Kidney (tissue), 13 donors: ENCODE measurements at regions not wholly inside any gene's neighbourhood (a gene's known extent, or its start where the extent isn't known, plus 50 kb on each side); places are given as distances from the start of the nearest gene placed in this dataset.

ENCODE experiments used
- DNase-seq, 5 donors: peaks; one replicate each; pipeline ENCODE4 v3.0.0-alpha.2; 2013 to 2020
- FAIRE-seq: peaks from 2 replicates; lab custom pipeline; 2012; peaks lifted over from hg19 to GRCh38; lab: Jason Lieb, UNC
- H3K27ac ChIP-seq, 2 donors: one replicate each; pipeline ENCODE4 v1.7.0; 2013; ENCODE audit warnings: low read depth in 2 of 2, low read length in 2 of 2, inconsistent platforms in 1 of 2
- H3K27me3 ChIP-seq: one replicate; pipeline ENCODE4 v1.7.1; 2013; ENCODE audit warnings: low read length, inconsistent platforms; ENCODE audit not compliant: control insufficient read depth, insufficient read depth
- H3K36me3 ChIP-seq, 3 donors: one replicate each; pipeline versions ENCODE4 v1.7.0 to v1.7.1; 2013; ENCODE audit warnings: low read length in 3 of 3, control low read depth in 1 of 3, inconsistent platforms in 1 of 3; ENCODE audit not compliant: insufficient read depth in 3 of 3, control insufficient read depth in 2 of 3
- H3K4me1 ChIP-seq, 3 donors: one replicate each; pipeline versions ENCODE4 v1.7.0 to v1.7.1; 2013; ENCODE audit warnings: low read length in 3 of 3, inconsistent platforms in 1 of 3, low read depth in 1 of 3; ENCODE audit not compliant: control insufficient read depth in 2 of 3, insufficient read depth in 2 of 3
- H3K4me3 ChIP-seq, 3 donors: one replicate each; pipeline versions ENCODE4 v1.7.0 to v1.8.1; 2013; ENCODE audit warnings: low read length in 3 of 3, control low read depth in 1 of 3, inconsistent platforms in 1 of 3
- H3K9ac ChIP-seq, 3 donors: one replicate each; pipeline versions ENCODE4 v1.7.0 to v1.7.1; 2013; ENCODE audit warnings: low read length in 3 of 3, control low read depth in 1 of 3, inconsistent platforms in 1 of 3
- H3K9me3 ChIP-seq, 3 donors: one replicate each; pipeline versions ENCODE4 v1.7.0 to v1.7.1; 2013; ENCODE audit warnings: low read length in 3 of 3, control low read depth in 1 of 3, inconsistent platforms in 1 of 3; ENCODE audit not compliant: control insufficient read depth in 2 of 3, insufficient read depth in 1 of 3
- CTCF ChIP-seq: IDR thresholded peaks from 3 replicates; pipeline ENCODE4 v1.5.1; 2012; ENCODE audit warnings: mild to moderate bottlenecking, moderate library complexity, borderline replicate concordance; ENCODE audit not compliant: insufficient read depth; ENCODE audit errors: extremely low read depth
- intact Hi-C: fragments of 100-400 bp; cut with DNase I; formaldehyde crosslinking; loops from one replicate; pipeline ENCODE4 v1.11.1; 2022
- donor health status: control.
- donor health status: control.
- donor health status: control.
- donor health status: control.
- donor health status: control.
- donor health status: DM: yes; HTN: yes; CAD: no.
- donor health status: Normal renal cell carcinoma (clear cell type).

GRCh38 chr10:60718886-60719285 is 59.4 kb upstream of the CDK1 start:
- Histone ChIP-seq H3K27me3 (no peaks in the 10 kb centered on the region), H3K9ac (no peak overlapping the region), H3K36me3 (no peaks in the 10 kb centered on the region), H3K9me3 (no peaks in the 10 kb centered on the region), H3K27ac (no peak overlapping the region), H3K4me3 (no peak overlapping the region), H3K4me1 (no peaks in the 10 kb centered on the region)
- DNase-seq, result no peak
- TF ChIP-seq CTCF, result no peak
- intact Hi-C loops, result no loop called here
- no peak for FAIRE-seq

- intact Hi-C loops, result no loop called here
- Histone ChIP-seq H3K4me3 (no peak overlapping the region), H3K9ac (no peak overlapping the region), H3K4me1 (no peaks in the 10 kb centered on the region), H3K27me3 (no peaks in the 10 kb centered on the region), H3K27ac (no peak overlapping the region), H3K36me3 (no peaks in the 10 kb centered on the region), H3K9me3 (no peaks in the 10 kb centered on the region)
- no peak for FAIRE-seq
- DNase-seq, result no peak
- TF ChIP-seq CTCF, result no peak
Observed at GRCh38 chr10:60717852-60718251, 60.4 kb upstream of the CDK1 start.

- no peaks in the 10 kb centered on the region for H3K4me1 ChIP-seq
- no peak overlapping the region for H3K9ac ChIP-seq
- intact Hi-C loops, result no loop called here
- TF ChIP-seq CTCF, result no peak
- no peaks in the 10 kb centered on the region for H3K27me3 ChIP-seq
- H3K36me3 ChIP-seq, result no peaks in the 10 kb centered on the region
- FAIRE-seq (no peak), DNase-seq (no peak)
- H3K4me3 ChIP-seq, result no peak overlapping the region
- H3K9me3 ChIP-seq, result no peaks in the 10 kb centered on the region
- no peak overlapping the region for H3K27ac ChIP-seq
Observed at GRCh38 chr10:60714233-60714632, 64.0 kb upstream of the CDK1 start.

- Histone ChIP-seq H3K4me3 (no peak overlapping the region), H3K9ac (no peak overlapping the region), H3K36me3 (no peaks in the 10 kb centered on the region), H3K27ac (no peak overlapping the region), H3K9me3 (no peaks in the 10 kb centered on the region), H3K4me1 (peaks cover 0 to 4% (median 0%) of the 10 kb centered on the region in 3 donors), H3K27me3 (no peaks in the 10 kb centered on the region)
- FAIRE-seq (peak; percentile 44), DNase-seq (no peak)
- no peak for TF ChIP-seq CTCF
- intact Hi-C loops, result no loop called here
Observed at GRCh38 chr10:60711496-60711895, 66.8 kb upstream of the CDK1 start.
